Neural progenitor cell (in vitro differentiated cells): ENCODE measurements at regions not wholly inside any gene's neighbourhood (a gene's known extent, or its start where the extent isn't known, plus 50 kb on each side); places are given as distances from the start of the nearest gene placed in this dataset.

Source experiments
- CTCF ChIP-seq: fragments of 200-600 bp; sonication (generic); IDR thresholded peaks from 2 replicates; pipeline ENCODE4 v1.5.1; 2017; ENCODE audit warnings: antibody characterized with exemption, mild to moderate bottlenecking
- EZH2 ChIP-seq: fragments of 200-600 bp; sonication (generic); IDR thresholded peaks from 2 replicates; pipeline ENCODE4 v1.6.1; 2017; ENCODE audit warnings: antibody characterized with exemption, mild to moderate bottlenecking, moderate library complexity
- EZH2phosphoT487 ChIP-seq: fragments of 200-600 bp; sonication (generic); IDR thresholded peaks from 2 replicates; pipeline ENCODE4 v1.6.1; 2017; ENCODE audit warnings: antibody characterized with exemption

GRCh38 chr21:40931197-40931596 lies 84.2 kb upstream of the DSCAM start:
- no peak for TF ChIP-seq CTCF
- TF ChIP-seq EZH2, result no peak
- no peak for TF ChIP-seq EZH2phosphoT487
